ENCODE measurements at regions not wholly inside any gene's neighbourhood (a gene's known extent, or its start where the extent isn't known, plus 50 kb on each side); places are given as distances from the start of the nearest gene placed in this dataset.

DNA sequence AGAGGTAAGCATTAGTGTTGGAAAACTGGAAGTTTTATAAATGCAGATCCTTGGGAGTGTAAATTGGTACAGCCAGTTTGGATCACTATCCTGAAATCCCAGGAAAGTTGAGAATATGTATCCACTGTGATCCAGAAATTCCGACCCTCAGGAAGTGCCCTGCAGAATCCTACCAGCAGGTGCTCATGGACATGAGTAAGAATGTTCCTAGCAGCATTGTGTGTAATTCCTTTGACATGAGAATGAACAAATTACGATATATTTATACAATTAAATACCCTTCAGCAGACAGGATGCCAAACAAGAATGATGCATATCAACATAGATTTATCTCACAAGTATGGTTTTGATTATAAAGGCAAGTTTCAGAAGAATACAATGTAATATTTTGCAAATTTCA, 181.6 kb downstream of the XPNPEP1 start:
- TF ChIP-seq, protein P1, sequence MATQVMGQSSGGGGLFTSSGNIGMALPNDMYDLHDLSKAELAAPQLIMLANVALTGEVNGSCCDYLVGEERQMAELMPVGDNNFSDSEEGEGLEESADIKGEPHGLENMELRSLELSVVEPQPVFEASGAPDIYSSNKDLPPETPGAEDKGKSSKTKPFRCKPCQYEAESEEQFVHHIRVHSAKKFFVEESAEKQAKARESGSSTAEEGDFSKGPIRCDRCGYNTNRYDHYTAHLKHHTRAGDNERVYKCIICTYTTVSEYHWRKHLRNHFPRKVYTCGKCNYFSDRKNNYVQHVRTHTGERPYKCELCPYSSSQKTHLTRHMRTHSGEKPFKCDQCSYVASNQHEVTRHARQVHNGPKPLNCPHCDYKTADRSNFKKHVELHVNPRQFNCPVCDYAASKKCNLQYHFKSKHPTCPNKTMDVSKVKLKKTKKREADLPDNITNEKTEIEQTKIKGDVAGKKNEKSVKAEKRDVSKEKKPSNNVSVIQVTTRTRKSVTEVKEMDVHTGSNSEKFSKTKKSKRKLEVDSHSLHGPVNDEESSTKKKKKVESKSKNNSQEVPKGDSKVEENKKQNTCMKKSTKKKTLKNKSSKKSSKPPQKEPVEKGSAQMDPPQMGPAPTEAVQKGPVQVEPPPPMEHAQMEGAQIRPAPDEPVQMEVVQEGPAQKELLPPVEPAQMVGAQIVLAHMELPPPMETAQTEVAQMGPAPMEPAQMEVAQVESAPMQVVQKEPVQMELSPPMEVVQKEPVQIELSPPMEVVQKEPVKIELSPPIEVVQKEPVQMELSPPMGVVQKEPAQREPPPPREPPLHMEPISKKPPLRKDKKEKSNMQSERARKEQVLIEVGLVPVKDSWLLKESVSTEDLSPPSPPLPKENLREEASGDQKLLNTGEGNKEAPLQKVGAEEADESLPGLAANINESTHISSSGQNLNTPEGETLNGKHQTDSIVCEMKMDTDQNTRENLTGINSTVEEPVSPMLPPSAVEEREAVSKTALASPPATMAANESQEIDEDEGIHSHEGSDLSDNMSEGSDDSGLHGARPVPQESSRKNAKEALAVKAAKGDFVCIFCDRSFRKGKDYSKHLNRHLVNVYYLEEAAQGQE (IDR thresholded peaks at IDR 0.05) = no peak
- TF ChIP-seq RARB (CRISPR knock-in tag; IDR thresholded peaks at IDR 0.05) (no peak), POLR2A (IDR thresholded peaks at IDR 0.05; ENCODE audit: low read length) (no peak), BHLHE40 (IDR thresholded peaks at IDR 0.05; ENCODE audit: low read depth, low read length) (no peak), CEBPB (IDR thresholded peaks at IDR 0.05) (no peak)
